K562 (cell line): ENCODE measurements at regions not wholly inside any gene's neighbourhood (a gene's known extent, or its start where the extent isn't known, plus 50 kb on each side); places are given as distances from the start of the nearest gene placed in this dataset.

Experiments used
- ATAC-seq: fragments of 200-7000 bp; cut with Tn5 transposase; 3 replicates; pipeline ENCODE4 v1.9.1; 2020; ENCODE audit warnings: moderate library complexity
- BruUV-seq: library from RNA; stranded (reverse); fragments of 400-500 nt; replicated peaks from 2 replicates; lab custom pipeline; 2021; lab: Mats Ljungman, UMichigan
- CTCF ChIA-PET: fragments of 300-600 bp; formaldehyde crosslinking; extraction: SDS; loops from one replicate; lab custom pipeline; 2021; ENCODE audit warnings: low intra/inter-chr PET ratio; lab: Yijun Ruan, JAX
- POLR2A ChIA-PET: fragments of 300-600, 350-650 bp; sonication (Branson Sonifier 250); formaldehyde crosslinking; extraction: SDS; loops from one replicate; lab custom pipeline; 2021; ENCODE audit warnings: antibody characterized with exemption, inconsistent platforms; lab: Yijun Ruan, JAX
- DNase-seq, 4 experiments: peaks; one replicate each; pipeline versions ENCODE4 v3.0.0 to v3.0.0-alpha.2; 2011 to 2018; ENCODE audit warnings: low spot score in 3 of 4, mixed read lengths in 3 of 4; ENCODE audit errors: extremely low read depth in 1 of 4
- FAIRE-seq: peaks from 2 replicates; lab custom pipeline; 2011; peaks lifted over from hg19 to GRCh38; lab: Jason Lieb, UNC
- H2AFZ ChIP-seq: 2 replicates; pipeline ENCODE4 v1.6.0; 2011; ENCODE audit warnings: low read depth, low read length, control low read depth, inconsistent platforms
- H3K27ac ChIP-seq: fragments of 200-600 bp; 3 replicates; pipeline ENCODE4 v1.8.0; 2011; ENCODE audit warnings: low read depth, mild to moderate bottlenecking, control low read depth, inconsistent platforms, low read length, moderate library complexity, mixed read lengths; ENCODE audit errors: extremely low read depth
- H3K27me3 ChIP-seq, 2 experiments: fragments of 300-600 bp in 1 of 2; 2 replicates in 1 of 2; 3 replicates in 1 of 2; pipeline versions ENCODE4 v1.6.0 to v1.8.0; 2011; ENCODE audit warnings: inconsistent platforms in 2 of 2, low read length in 2 of 2, mild to moderate bottlenecking in 1 of 2, mixed read lengths in 1 of 2, moderate library complexity in 1 of 2; ENCODE audit not compliant: control insufficient read depth in 2 of 2, insufficient read depth in 2 of 2
- H3K36me3 ChIP-seq: fragments of 300-600 bp; 3 replicates; pipeline ENCODE4 v1.8.0; 2011; ENCODE audit warnings: mild to moderate bottlenecking, low read length, inconsistent platforms; ENCODE audit not compliant: control insufficient read depth, insufficient read depth
- H3K4me1 ChIP-seq, 2 experiments: fragments of 200-600 bp in 1 of 2; replicated peaks in 1 of 2; 2 replicates in 1 of 2; 3 replicates in 1 of 2; pipeline versions ENCODE4 v1.5.1 to v1.8.0; 2011; ENCODE audit warnings: inconsistent platforms in 2 of 2, low read length in 2 of 2, mild to moderate bottlenecking in 1 of 2, mixed read lengths in 1 of 2, moderate library complexity in 1 of 2; ENCODE audit not compliant: control insufficient read depth in 2 of 2, insufficient read depth in 2 of 2
- H3K4me2 ChIP-seq: 2 replicates; pipeline ENCODE4 v1.6.1; 2011; ENCODE audit warnings: low read length, control low read depth, inconsistent platforms, mixed read lengths; ENCODE audit not compliant: insufficient read depth
- H3K4me3 ChIP-seq: fragments of 200-600 bp; sonication (generic), shearing (Covaris generic); 2 replicates; pipeline ENCODE4 v1.5.1; 2016; ENCODE audit warnings: control low read depth, inconsistent platforms
- H3K79me2 ChIP-seq: fragments of 200-600 bp; 3 replicates; pipeline ENCODE4 v1.8.0; 2011; ENCODE audit warnings: low read length, inconsistent platforms; ENCODE audit not compliant: control insufficient read depth, insufficient read depth
- H3K9ac ChIP-seq, 2 experiments: 2 replicates each; pipeline versions ENCODE4 v1.6.0 to v1.6.1; 2011; ENCODE audit warnings: low read depth in 2 of 2, low read length in 2 of 2, control low read depth in 1 of 2, inconsistent platforms in 1 of 2, mild to moderate bottlenecking in 1 of 2, mixed read lengths in 1 of 2; ENCODE audit not compliant: insufficient read depth in 1 of 2
- H3K9me1 ChIP-seq: one replicate; pipeline ENCODE4 v1.6.0; 2011; ENCODE audit warnings: inconsistent platforms, mild to moderate bottlenecking, low read length, moderate library complexity; ENCODE audit not compliant: control insufficient read depth, insufficient read depth
- H3K9me3 ChIP-seq: replicated peaks from 2 replicates; pipeline ENCODE4 v1.5.1; 2011; ENCODE audit warnings: low read depth, low read length, inconsistent platforms; ENCODE audit not compliant: control insufficient read depth, insufficient read depth
- H4K20me1 ChIP-seq: replicated peaks from 2 replicates; pipeline ENCODE4 v1.6.1; 2011; ENCODE audit warnings: low read length, inconsistent platforms, mixed read lengths; ENCODE audit not compliant: control insufficient read depth, insufficient read depth
- CHCHD3 ChIP-seq: fragments of 250-450 bp; sonication (Bioruptor Pico); IDR thresholded peaks from 2 replicates; pipeline ENCODE4 v2.1.2; 2022; ENCODE audit warnings: mild to moderate bottlenecking
- ETV5 ChIP-seq: sonication (generic); formaldehyde crosslinking; IDR thresholded peaks from 2 replicates; pipeline ENCODE4 v1.4.0; 2020; ENCODE audit warnings: low read depth, mild to moderate bottlenecking, missing genetic modification reagents
- SREBF2 ChIP-seq: sonication (generic); formaldehyde crosslinking; IDR thresholded peaks from 2 replicates; pipeline ENCODE4 v1.4.0; 2020; ENCODE audit warnings: mild to moderate bottlenecking, missing genetic modification reagents
- SUPT5H ChIP-seq: fragments of 450-650 bp; IDR thresholded peaks from 2 replicates; pipeline ENCODE4 v1.6.1; 2016
- WGBS: fragments of 100-300 bp; shearing (Covaris generic); methylation state at CpG from one replicate; pipeline ENCODE4 v1.1.6; 2016; ENCODE audit warnings: low coverage, mixed read lengths; ENCODE audit not compliant: insufficient coverage; ENCODE audit errors: missing lambda C conversion rate; 5-methylcytosine and 5-hydroxymethylcytosine counted together
- in situ Hi-C: fragments of 300-500 bp; cut with MboI; formaldehyde crosslinking; loops from 4 replicates; pipeline ENCODE4 v1.15.0; 2018; ENCODE audit warnings: inconsistent platforms, mixed read lengths
- intact Hi-C: fragments of 100-400 bp; cut with micrococcal nuclease; formaldehyde crosslinking; loops from 2 replicates; pipeline ENCODE4 v1.14.2; 2022
- TF ChIP-seq, protein P1 (sequence below): sonication (generic); formaldehyde crosslinking; IDR thresholded peaks from 2 replicates; pipeline ENCODE4 v1.8.1; 2022; ENCODE audit warnings: missing genetic modification reagents
- TF ChIP-seq, protein P2 (sequence below): fragments of 150-350 bp; conservative IDR thresholded peaks from 2 replicates; pipeline ENCODE4 v1.6.1; 2014; ENCODE audit warnings: low read length

DNA sequence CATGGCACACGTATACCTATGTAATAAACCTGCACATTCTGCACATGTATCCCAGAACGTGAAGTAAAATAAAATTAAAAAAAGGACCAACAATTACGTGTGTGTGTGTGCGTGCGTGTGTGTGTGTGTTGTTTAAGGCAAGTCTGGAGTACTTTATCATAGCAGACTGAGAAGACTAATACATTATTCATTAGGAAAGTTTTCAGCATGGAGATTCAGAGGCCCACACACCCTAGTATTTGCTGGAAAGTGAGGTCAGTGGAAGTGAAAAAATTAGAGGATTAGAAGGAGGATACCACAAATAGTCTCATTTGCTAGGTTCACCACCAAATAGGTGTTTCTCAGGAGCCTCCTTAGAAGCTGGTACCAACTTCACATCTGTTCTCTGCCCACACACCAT, 457.1 kb upstream of the CPEB2 start:
- DNase-seq (no peak), ATAC-seq (no peak), FAIRE-seq (no peak)
- ChIA-PET CTCF (no interaction called here), POLR2A (no interaction called here)
- intact Hi-C loops = no loop called here
- Histone ChIP-seq H3K9me1 (no peaks in the 10 kb centered on the region), H3K27me3 (no peaks in the 10 kb centered on the region), H3K4me3 (no peak overlapping the region), H3K4me1 (no peaks in the 10 kb centered on the region), H3K9me3 (no peaks in the 10 kb centered on the region), H3K27ac (no peak overlapping the region), H3K36me3 (no peaks in the 10 kb centered on the region), H2AFZ (no peak overlapping the region), H3K4me2 (no peak overlapping the region), H3K79me2 (no peaks in the 10 kb centered on the region), H3K9ac (no peak overlapping the region), H4K20me1 (no peaks in the 10 kb centered on the region)
- 1% methylated on average over 5 of the region's 5 CpGs for WGBS
- BruUV-seq = no TSS peak
- no peak for TF ChIP-seq ETV5 (CRISPR knock-in tag)
- in situ Hi-C loops = no loop called here

DNA sequence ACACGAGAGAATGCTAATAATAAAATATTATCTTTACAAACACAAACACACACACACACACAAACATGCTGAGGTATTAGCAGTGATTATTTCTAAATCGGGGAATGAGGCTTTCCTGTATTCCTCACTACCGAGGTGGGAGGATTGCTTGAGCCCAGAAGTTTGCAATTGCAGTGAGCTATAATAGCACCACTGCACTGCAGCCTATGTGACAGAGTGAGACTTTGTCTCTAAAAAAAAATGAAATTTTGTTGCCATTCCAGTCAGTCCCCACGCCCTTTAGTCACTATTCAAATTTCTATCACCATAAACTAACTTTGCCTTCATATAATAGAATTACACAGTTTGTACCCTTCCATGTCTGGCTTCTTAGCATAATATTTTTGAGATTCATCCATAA, 456.5 kb upstream of the CPEB2 start:
- H3K36me3 ChIP-seq = no peaks in the 10 kb centered on the region
- H3K9ac ChIP-seq = no peak overlapping the region
- in situ Hi-C loops = no loop called here
- H4K20me1 ChIP-seq = no peaks in the 10 kb centered on the region
- H2AFZ ChIP-seq = no peak overlapping the region
- intact Hi-C loops = no loop called here
- ATAC-seq = no peak
- no peak overlapping the region for H3K27ac ChIP-seq
- H3K79me2 ChIP-seq = no peaks in the 10 kb centered on the region
- no peaks in the 10 kb centered on the region for H3K9me1 ChIP-seq
- no peaks in the 10 kb centered on the region for H3K27me3 ChIP-seq
- POLR2A ChIA-PET = no interaction called here
- no peaks in the 10 kb centered on the region for H3K4me1 ChIP-seq
- H3K9me3 ChIP-seq = no peaks in the 10 kb centered on the region
- WGBS = 0% methylated on average over 4 of the region's 4 CpGs
- no TSS peak for BruUV-seq
- TF ChIP-seq, protein P1, sequence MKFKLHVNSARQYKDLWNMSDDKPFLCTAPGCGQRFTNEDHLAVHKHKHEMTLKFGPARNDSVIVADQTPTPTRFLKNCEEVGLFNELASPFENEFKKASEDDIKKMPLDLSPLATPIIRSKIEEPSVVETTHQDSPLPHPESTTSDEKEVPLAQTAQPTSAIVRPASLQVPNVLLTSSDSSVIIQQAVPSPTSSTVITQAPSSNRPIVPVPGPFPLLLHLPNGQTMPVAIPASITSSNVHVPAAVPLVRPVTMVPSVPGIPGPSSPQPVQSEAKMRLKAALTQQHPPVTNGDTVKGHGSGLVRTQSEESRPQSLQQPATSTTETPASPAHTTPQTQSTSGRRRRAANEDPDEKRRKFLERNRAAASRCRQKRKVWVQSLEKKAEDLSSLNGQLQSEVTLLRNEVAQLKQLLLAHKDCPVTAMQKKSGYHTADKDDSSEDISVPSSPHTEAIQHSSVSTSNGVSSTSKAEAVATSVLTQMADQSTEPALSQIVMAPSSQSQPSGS (CRISPR knock-in tag) = no peak
- TF ChIP-seq, protein P2, sequence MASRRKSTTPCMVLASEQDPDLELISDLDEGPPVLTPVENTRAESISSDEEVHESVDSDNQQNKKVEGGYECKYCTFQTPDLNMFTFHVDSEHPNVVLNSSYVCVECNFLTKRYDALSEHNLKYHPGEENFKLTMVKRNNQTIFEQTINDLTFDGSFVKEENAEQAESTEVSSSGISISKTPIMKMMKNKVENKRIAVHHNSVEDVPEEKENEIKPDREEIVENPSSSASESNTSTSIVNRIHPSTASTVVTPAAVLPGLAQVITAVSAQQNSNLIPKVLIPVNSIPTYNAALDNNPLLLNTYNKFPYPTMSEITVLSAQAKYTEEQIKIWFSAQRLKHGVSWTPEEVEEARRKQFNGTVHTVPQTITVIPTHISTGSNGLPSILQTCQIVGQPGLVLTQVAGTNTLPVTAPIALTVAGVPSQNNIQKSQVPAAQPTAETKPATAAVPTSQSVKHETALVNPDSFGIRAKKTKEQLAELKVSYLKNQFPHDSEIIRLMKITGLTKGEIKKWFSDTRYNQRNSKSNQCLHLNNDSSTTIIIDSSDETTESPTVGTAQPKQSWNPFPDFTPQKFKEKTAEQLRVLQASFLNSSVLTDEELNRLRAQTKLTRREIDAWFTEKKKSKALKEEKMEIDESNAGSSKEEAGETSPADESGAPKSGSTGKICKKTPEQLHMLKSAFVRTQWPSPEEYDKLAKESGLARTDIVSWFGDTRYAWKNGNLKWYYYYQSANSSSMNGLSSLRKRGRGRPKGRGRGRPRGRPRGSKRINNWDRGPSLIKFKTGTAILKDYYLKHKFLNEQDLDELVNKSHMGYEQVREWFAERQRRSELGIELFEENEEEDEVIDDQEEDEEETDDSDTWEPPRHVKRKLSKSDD = no peak
- TF ChIP-seq CHCHD3 (CRISPR knock-in tag) (no peak), SUPT5H (no peak), SREBF2 (CRISPR knock-in tag) (no peak)
- TF ChIP-seq, all 486 proteins: peak for 0
- no peak overlapping the region for H3K4me2 ChIP-seq
- FAIRE-seq (no peak), DNase-seq (no peak)
- no peak overlapping the region for H3K4me3 ChIP-seq
- CTCF ChIA-PET = no interaction called here
